CD4-positive, alpha-beta T cell treated with Interleukin-17A for 4 hours (primary cell): ENCODE measurements at regions not wholly inside any gene's neighbourhood (a gene's known extent, or its start where the extent isn't known, plus 50 kb on each side); places are given as distances from the start of the nearest gene placed in this dataset.
"Not testable (repeated sequence)": the region's sequence is repeated elsewhere in the genome, so short reads cannot be mapped to it uniquely, and the experiment has no call there.

Source experiments
- DNase-seq: peaks from one replicate; pipeline ENCODE4 v3.0.0-alpha.2; 2020; ENCODE audit warnings: mixed read lengths

DNA sequence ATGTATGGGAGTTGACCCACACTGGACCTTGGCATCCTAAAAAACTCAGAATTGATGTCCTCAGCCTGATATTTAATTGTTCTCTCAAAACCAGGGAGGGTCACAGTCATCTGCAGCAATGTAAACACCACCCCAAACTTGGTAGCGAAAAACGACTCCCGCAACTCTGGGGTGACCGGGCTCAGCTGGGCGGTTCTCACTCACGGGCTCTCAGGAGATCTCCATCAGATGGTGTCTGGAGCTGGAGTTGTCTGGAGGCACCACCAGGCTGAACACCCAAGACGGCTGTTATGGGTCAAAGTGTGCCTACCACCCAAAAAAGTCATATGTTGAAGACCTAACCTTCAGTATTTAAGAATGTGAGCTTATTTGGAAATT is 50.9 kb upstream of the NXT1 start:
- no peak for DNase-seq

DNA sequence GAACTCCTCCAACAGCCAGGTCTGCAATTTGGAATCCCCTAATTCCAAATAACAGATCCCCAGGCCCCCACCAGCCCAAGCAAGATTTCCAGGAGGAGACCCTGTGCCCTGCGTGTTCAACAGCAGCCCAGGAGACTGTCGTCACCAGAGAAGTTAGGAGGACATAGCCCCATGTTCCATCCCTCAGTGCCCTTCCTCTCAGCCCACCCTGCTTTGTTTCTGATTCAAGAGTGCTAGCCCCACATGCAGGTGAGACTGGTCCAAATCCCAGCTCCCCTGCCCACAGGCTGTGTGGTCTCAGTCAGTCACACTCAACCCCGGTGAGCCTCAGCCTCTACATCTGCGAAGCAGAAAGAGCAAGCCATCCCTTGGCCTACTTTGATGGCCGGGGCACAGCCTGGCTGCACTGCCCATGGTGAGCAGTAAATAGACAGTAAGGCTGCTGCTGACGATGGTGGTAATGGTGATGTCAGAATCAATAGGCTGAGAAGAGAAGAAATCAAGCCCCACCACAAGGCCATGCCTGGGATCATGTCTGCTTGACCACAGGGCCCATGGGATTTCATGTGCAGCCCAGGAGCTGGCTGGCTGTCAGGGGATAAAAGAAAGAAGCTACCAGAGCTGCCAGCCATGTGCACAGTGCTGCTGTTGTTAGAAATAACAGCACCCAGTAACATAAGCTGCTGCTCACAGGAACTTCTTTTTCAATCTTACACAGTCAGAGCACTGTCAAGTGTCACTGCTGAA is 51.5 kb upstream of the NXT1 start:
- no peak for DNase-seq

DNA sequence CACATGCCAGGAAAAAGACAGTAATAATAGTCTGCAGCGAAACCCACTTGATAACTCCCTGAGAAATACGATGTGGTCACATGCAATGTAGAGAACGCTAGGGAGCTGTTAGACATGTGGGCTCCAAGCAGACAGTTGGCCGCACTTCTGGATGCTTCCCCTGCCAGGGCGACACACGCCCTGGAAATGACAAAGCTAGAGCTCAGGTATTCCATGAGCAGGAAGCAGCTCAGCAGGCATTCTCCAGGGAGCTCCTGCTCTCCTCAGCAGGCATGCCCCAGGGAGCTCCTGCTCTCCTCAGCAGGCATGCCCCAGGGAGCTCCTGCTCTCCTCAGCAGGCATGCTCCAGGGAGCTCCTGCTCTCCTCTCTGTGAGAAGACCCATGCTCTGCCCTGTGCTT is 52.4 kb upstream of the NXT1 start:
- no peak for DNase-seq

DNA sequence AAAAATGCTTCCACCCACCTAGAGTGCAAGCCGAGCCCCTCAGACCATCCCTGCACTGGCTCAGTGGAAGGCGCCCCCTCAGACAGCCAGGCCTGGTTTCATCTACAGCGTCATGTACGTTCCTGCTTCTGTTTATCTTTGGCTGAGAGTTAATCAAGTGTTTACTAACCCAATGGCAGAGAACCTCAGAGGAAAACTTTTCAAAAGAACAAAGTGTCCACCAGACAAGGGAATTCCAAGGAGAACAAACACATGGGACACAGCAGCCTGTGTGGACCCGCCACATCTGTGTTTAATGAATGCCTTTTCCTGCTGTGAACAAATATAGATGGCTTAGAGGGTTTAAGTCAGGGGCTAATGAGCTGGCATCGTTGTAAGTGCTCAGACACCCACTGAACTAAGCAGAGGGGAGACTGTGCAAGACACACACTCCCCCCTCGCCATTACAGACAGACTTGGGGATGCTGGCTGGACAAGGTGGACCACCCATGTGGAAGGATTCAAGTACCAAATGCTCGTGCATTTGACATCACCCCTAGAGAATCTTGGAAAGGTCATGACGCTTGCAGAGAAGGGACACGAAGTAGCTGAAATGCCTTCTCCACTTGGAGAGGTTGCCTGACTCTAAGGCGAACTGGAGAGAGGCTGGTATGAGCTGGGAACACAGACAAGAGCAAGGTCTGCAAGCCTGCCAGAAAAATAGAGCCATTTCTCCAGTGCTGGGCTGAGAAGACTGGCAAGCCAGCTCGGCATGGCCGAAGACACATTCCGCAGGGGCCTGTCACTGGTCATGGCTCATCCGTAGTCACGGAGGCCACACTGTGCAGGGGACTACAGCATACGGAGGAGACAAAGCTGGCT is 53.5 kb upstream of the NXT1 start:
- DNase-seq = no peak

DNA sequence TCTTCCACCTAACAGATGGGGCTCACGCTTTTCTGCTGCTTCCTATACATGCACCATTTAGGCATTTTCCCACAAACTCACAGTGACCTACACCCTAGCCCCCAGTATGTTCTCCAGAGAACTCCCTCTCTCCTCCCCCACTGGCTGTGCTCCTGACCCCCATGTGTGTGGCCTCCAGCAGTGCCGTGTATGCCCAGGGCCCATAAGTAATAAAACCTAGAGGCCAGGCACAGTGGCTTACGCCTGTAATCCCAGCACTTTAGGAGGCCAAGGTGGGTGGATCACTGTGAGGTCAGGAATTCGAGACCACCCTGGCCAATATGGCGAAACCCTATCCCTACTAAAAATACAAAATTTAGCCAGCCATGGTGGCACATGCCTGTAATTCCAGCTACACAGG is 54.7 kb upstream of the NXT1 start:
- no peak for DNase-seq

DNA sequence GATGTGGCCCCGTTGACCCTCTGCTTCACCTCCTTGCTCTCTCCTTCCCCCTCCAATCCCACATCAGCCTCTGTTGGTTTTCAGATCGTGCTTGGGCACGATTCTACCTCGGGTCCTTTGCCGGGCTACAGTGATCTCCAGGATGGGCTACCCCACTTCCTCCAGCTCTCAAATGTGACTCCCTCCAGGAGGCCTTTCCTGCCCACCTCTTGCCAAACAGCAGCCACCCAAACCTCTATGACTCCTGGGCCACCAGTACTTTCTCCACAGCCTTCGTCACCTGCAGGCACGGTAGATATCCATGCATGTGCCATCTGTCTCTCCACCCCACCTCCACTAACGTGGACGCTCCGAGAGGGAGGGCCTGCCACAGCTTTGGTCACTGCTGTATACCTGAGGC is 55.9 kb upstream of the NXT1 start:
- no peak for DNase-seq

DNA sequence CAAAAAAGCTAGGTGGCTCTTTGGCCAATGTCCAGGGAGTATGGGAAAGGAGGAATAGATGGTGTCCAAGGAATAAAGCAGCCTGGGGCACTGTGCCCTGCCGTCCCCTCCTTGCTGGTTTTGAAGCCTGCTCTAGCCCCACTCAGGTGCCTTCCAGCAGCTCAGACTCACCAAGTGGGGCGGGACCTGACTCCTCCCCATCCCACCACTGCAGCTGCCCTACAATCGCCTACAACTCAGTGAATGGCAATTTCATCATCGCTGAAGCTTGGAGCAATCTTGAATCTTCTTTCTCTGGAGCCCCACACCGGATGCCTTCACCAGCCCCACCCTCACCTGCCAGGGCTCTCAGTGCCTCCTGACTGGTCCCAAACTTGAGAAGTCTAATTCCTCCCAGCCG is 56.4 kb upstream of the NXT1 start:
- no peak for DNase-seq

DNA sequence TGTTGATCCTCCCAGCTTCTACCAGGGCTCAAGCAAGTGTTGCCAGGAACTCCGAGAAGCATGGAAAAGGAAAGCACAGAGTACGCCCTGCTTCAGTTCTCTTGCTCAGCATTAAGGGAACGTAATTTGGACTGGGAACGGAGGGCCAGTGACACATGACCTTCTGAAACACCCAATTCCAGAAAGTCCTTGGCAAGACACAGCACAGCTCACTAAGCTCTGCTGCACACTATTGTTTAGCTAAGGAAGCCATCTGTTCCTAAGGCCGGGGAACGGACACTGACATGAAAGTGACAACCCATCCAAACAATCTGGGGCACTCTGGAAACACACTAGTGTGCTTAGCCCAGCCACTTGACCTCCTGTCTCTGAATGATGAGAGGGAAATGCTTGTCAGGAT is 56.9 kb upstream of the NXT1 start:
- no peak for DNase-seq

DNA sequence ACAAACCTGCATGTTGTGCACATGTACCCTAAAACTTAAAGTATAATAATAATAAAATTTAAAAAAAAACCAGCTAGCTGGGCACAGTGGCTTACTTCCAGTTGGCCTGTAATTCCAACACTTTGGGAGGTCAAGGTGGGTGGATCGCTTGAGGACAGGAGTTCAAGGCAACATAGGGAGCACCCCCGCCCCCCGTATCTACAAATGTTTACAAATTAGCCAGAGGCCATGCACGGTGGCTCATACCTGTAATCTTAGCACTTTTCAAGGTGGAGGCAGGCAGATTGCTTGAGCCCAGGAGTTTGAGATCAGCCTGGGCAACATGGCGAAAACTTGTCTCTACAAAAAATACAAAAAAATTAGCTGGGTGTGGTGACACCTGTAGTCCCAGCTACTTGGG is 58.3 kb upstream of the NXT1 start:
- not testable (repeated sequence) for DNase-seq

DNA sequence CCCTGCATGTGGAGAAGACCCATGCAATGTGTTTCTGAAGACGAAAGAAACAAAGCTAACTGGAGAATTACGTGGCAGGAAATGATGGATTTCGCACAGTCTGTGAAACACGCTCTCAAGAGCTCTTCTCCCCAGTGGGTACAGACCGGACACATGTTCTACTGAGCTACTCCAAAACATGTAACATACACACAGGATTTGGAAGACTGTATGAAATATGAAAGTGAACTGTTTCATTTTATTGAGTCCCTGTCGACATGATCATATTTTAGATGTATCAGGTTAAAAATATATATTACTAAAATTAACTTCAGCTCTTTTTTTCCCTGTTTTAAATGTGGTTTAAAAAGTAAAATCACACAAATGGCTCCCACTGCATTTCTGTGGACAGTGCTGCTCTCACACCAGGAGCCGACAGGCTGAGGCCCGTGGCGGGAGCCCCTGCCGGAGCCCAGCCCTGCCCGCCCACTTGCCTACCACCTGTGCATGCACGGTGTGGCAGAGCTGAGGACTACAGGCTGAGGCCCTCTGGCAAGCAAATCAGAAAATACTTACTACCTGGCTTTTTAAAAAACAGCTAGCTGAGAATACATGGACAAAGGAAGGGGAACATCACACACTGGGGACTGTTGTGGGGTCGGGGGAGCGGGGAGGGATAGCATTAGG is 58.9 kb upstream of the NXT1 start:
- DNase-seq = no peak

DNA sequence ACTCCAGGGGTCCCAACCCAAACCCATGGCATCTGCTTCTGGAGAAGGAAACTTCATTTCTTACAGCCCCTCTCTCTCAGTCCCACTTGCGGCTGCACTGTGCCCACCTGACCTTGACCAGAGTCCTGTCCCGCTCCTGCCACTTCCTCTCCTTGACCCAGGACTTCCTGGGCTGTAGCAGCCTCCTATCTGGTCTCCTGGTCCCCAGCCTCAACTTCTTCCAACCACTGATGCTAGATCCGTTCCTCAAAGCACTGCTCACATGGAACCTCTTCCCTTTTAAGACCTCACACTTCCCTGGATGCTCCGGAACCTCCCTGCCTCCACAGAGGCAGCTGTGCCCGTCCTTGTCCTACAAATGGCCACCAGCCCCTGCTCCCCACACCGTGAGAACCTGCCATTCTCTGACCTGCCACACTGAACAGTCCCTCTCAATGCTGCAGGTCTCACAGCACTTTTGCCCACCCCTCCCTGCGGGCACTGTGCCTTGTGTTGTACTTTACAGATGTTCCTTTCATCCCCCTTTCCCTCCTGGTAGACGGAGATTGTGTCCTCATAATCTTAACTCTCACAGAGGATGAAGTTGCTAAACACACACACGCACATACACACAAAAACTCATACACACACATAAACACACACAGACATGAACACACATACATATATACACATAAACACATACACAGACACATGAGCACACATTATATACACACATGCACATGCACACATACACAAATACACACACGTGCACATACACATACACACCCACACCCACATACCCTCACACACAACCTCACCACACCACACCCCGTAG is 59.6 kb upstream of the NXT1 start:
- DNase-seq = no peak

DNA sequence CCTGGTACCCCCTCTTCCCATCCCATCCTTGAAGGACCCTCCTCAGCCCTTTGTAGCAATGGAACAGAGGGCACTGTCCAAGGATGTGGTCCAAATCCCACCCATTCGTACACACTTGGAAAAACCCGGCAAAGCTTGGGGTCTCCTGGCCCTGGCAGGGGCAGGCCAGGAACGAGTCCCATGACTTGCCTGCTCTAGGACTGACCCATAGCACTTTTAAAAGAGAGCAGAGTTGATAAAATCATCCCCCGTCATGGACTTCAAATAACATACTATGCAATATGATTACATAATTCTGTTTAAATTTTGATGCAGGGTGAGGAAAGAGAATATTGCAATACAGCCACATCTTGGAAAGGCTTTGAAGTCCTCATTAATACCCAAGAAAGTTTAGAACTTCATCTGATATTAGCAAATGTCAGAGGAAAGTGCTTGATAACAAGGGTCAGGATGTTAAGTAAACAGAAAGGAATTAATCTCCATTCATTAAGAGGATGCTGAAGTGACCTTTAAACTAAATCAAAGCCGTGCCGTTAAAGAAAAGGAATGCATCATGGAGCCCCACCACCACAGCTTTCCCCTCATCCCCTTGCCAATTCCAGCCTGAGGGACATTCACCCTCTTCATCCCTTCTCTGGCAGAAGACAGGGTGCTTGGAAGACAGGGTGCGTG is 60.7 kb upstream of the NXT1 start:
- DNase-seq = no peak

DNA sequence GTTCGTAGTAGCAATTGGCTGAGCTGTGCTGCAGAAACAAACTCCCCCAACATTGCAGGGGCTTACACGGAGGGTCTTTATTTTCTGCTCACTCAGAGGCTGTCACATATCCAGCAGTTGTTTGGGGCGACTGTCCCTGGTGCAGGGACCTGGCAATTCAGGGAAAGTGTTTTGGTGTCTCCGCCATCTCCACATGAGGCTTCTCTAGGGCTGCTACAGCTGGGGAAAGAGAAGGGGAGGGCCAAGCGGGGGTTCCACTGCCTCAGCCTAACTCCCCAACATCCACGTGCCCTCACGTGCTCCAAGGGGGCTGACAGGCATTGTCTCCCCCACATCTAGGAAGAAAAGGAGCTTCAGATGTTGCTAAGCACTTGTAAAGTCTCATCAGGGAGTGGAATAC is 61.3 kb upstream of the NXT1 start:
- DNase-seq = no peak

DNA sequence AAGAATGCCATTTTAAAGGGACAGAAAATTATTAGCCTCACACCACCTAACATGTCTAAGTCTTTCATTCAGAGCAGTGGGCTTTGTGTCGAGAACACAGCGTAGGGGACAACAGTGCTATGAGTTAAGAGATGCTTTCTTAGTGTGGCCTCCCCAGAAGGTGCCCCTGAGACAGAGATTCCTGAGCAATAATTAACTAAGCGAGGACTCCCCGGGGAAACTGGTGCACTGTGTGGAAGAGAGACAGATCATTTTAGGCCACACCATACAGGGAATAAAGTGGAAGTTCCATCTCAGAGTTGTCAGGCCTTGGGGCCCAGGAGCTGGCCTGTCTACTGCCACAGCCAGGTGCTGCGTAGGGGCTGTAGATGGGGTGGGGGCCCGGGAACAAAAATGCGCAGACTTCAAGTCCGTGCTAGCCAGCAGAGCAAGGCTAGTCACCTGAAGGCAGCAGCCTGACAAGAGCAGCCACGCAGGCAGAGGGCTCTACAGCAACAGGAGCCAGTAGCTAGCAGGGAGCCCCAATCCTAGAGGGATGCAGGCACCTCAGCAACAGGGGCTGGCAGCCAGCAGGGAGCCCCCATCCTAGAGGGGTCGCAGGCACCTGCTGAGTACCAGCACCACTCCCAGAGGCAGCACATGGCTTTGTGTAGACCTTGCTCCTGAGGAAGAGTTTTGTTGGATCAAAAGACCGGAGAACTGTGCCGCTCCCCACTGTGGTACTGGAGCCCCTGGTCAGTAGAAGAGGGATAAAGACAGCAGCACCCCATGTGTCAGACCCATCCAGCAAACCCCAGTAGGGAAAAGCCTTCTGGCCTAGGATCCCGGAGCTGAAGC is 63.0 kb upstream of the NXT1 start:
- no peak for DNase-seq

DNA sequence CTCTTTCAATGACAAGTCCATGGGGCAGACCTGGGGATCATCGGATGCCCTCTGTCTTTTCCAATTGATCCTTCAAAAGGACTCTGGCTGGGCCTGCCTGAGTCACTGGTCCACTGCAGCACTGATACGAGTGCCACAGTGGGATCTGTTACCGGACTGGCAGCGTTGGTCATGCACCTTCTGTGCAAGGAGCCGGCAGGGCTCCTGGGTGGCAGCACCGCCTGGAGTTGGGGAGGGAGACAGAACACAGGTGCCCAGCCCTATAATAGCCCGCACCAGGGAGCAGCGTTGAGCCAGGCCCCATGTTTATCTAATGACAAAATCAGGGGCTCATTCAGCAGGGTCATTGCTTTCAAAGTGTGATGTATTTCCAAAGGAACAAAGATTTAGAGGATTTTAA is 64.2 kb upstream of the NXT1 start:
- no peak for DNase-seq

DNA sequence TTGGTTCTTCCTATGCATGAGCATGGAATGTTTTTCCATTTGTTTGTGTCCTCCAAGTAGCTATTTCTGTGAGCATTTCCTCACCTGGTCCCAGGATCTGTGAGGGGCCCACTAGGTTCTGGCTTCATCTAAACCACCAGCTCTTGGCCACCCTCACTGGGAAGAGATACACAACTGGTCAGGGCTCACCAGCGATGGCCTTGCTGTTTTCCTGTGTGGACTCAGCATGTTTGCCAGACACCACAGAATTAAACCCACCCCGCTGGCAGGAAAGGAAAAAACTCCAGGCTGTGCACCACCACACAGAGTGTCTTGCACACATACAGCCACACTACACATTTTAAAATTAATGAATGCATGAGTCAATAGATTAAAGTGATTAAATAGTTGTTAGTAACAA is 65.1 kb upstream of the NXT1 start:
- DNase-seq = no peak

DNA sequence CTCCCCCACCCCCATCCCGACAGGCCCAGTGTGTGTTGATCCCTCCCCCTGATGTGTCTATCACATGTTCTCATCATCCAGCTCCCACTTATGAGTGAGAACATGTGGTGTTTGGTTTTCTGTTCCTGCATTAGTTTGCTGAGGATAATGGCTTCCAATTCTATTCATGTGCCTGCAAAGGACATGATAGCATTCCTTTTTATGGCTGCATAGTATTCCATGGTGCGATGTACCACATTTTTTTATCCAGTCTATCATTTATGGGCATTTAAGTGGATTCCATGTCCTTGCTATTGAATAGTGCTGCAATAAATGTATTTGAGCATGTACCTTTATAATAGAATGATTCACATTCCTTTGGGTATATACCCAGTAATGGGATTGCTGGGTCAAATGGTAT is 66.6 kb upstream of the NXT1 start:
- no peak for DNase-seq

DNA sequence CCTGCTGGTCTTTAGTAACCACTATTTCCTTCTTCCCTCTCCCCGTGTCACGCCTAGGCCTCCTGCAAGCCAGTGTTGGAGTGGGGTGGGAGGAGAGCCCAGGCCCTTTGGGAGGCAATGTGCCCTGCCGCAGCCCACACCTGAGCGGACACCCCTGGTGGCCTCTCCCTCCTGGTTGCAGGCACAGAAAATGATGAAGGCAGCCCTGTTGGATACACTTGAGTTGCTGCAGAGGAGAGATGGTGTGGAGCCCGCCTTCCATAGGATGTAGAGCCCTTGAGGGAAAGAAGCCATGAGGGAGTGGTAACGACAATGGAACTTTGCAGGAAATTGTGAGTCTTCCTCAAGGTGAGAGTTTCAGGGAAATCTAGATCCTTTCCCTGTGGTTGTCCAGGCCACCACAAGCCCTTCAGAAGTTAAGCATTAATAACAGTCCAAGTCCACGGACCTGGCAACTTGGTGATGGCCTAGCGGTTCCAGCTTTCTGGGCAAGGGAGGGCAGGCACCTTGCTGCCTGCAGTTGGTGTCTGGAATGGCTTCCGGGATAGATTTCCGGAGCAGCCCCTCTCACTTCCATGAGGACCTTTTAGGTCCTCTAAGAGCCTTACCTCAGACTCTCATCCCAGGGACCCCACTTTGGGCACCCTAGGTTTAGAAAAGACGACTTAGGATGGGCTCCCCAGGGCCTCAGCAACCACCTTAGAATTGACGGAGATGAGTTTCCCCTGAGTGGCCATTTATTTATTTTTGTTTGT is 67.3 kb upstream of the NXT1 start:
- DNase-seq = no peak

DNA sequence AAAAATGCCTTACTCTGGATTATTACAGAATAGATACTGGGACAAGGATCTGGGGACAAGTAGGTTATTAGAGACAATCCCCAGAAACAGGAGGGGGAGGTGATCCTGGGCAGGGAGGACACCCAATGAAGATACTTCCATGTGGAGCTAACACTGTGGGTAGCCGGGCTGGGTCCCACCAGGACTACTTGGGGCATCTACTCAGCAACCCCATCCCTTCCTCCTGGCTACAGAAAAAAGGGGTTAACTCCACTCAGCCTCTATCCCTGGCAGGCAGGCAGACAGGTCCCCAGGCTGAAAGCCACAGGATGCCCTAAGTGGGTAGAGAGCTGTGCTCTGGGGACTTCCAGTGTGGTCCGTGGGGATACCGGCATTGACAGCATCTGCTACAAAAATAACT is 68.0 kb upstream of the NXT1 start:
- no peak for DNase-seq

DNA sequence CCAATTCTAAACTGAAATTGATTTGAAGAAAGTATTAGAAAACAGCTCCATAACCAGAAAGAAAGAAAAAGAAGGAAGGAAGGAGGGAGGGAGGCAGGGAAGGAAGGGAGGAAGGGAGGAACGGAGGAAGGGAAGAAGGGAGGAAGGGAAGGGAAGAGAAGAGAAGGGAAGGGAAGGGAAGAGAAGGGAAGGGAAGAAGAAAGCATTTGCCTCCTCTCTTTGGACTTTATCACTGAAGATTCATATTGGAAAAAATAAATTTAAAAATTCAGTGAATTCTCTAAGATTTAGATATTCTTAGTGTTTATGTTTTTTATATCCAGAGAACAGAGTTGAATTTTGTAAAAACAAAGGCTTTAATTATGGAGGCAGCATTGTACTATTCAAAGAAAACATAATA is 68.5 kb upstream of the NXT1 start:
- no peak for DNase-seq

DNA sequence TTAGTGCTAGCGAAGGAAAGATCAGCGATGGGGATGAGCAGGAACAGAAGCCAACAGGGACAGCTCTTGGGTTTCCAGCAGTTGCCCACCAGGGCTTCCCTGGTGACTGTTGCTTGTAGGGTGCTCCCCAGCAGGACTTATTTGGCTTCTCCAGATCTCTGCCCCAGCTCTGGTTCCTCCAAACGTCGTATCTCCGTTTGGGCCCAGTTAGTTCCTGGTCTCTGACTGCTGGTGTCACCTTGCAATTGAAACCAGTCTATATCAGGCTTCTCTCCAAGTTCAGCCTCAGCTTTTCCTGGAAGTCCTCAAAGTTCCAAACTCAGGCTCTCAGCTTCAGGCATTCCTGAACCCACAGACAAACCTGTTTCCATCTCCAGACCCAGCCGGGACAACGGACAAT is 70.8 kb upstream of the NXT1 start:
- no peak for DNase-seq
